NOMO-1 treated with DMSO at 0.1 percent for 48 hours (cell line): ENCODE measurements at regions not wholly inside any gene's neighbourhood (a gene's known extent, or its start where the extent isn't known, plus 50 kb on each side); places are given as distances from the start of the nearest gene placed in this dataset.
"Not testable (repeated sequence)": the region's sequence is repeated elsewhere in the genome, so short reads cannot be mapped to it uniquely, and the experiment has no call there.

Experiments used
- DNase-seq: peaks from one replicate; lab custom pipeline; 2025; ENCODE audit not compliant: unreplicated experiment; lab: John Stamatoyannopoulos, UW

- DNase-seq: not testable (repeated sequence)
These were observed 1665.5 kb downstream of the REEP3 start for GRCh38 chr10:65186668-65187067.

- DNase-seq: no peak
These were observed 1672.9 kb downstream of the REEP3 start for GRCh38 chr10:65194126-65194525.

- no peak for DNase-seq
These were observed 1673.4 kb downstream of the REEP3 start for GRCh38 chr10:65194555-65194954.

- no peak for DNase-seq
These were observed 1674.9 kb downstream of the REEP3 start for GRCh38 chr10:65196111-65196510.

- DNase-seq: no peak
These were observed 1676.7 kb downstream of the REEP3 start for GRCh38 chr10:65197935-65198334.

- no peak for DNase-seq
These were observed 1680.3 kb downstream of the REEP3 start for GRCh38 chr10:65201491-65201890.

- DNase-seq: no peak
These were observed 1683.8 kb downstream of the REEP3 start for GRCh38 chr10:65204999-65205398.

- DNase-seq: no peak
These were observed 1692.0 kb downstream of the REEP3 start for GRCh38 chr10:65213170-65213569.

GRCh38 chr10:65219444-65219843 is 1698.2 kb downstream of the REEP3 start:
- no peak for DNase-seq

- DNase-seq: no peak
These were observed 1694.7 kb upstream of the LRRTM3 start for GRCh38 chr10:65231148-65231547.

GRCh38 chr10:65234261-65234660 is 1691.6 kb upstream of the LRRTM3 start:
- no peak for DNase-seq

- no peak for DNase-seq
These were observed 1690.6 kb upstream of the LRRTM3 start for GRCh38 chr10:65235266-65235665.

GRCh38 chr10:65235846-65236245 is 1690.0 kb upstream of the LRRTM3 start:
- DNase-seq: no peak

GRCh38 chr10:65265451-65265954 is 1660.3 kb upstream of the LRRTM3 start:
- no peak for DNase-seq

GRCh38 chr10:65269551-65269950 is 1656.3 kb upstream of the LRRTM3 start:
- DNase-seq: not testable (repeated sequence)

GRCh38 chr10:65270969-65271368 is 1654.9 kb upstream of the LRRTM3 start:
- DNase-seq: no peak

GRCh38 chr10:65273115-65273514 is 1652.7 kb upstream of the LRRTM3 start:
- DNase-seq: no peak

- no peak for DNase-seq
These were observed 1650.5 kb upstream of the LRRTM3 start for GRCh38 chr10:65275296-65275695.

- no peak for DNase-seq
These were observed 1641.3 kb upstream of the LRRTM3 start for GRCh38 chr10:65284495-65285041.

GRCh38 chr10:65285726-65286125 is 1640.1 kb upstream of the LRRTM3 start:
- not testable (repeated sequence) for DNase-seq

GRCh38 chr10:65291286-65291685 is 1634.5 kb upstream of the LRRTM3 start:
- no peak for DNase-seq

- no peak for DNase-seq
These were observed 1633.3 kb upstream of the LRRTM3 start for GRCh38 chr10:65292551-65292950.

GRCh38 chr10:65294329-65294728 is 1631.5 kb upstream of the LRRTM3 start:
- DNase-seq: no peak
